Neuronal stem cell (in vitro differentiated cells): ENCODE measurements at regions not wholly inside any gene's neighbourhood (a gene's known extent, or its start where the extent isn't known, plus 50 kb on each side); places are given as distances from the start of the nearest gene placed in this dataset.
"Not testable (repeated sequence)": the region's sequence is repeated elsewhere in the genome, so short reads cannot be mapped to it uniquely, and the experiment has no call there.

Source experiments
- DNase-seq: peaks from one replicate; pipeline ENCODE4 v3.0.0-alpha.2; 2013; ENCODE audit warnings: low spot score
- H2AFZ ChIP-seq: one replicate; pipeline ENCODE4 v1.6.1; 2013; ENCODE audit warnings: mild to moderate bottlenecking, low read length, inconsistent platforms
- H2AK5ac ChIP-seq: 2 replicates; pipeline ENCODE4 v1.6.1; 2013; ENCODE audit warnings: low read depth, mild to moderate bottlenecking, inconsistent platforms, low read length, moderate library complexity, mixed read lengths
- H2BK120ac ChIP-seq: 2 replicates; pipeline ENCODE4 v1.6.1; 2013; ENCODE audit warnings: low read depth, mild to moderate bottlenecking, inconsistent platforms, low read length, moderate library complexity, mixed read lengths
- H2BK12ac ChIP-seq: one replicate; pipeline ENCODE4 v1.6.1; 2013; ENCODE audit warnings: low read length, inconsistent platforms
- H2BK15ac ChIP-seq: 2 replicates; pipeline ENCODE4 v1.6.1; 2013; ENCODE audit warnings: mild to moderate bottlenecking, low read length, inconsistent platforms, mixed read lengths
- H2BK5ac ChIP-seq: one replicate; pipeline ENCODE4 v1.6.1; 2013; ENCODE audit warnings: inconsistent platforms, mild to moderate bottlenecking, low read length, moderate library complexity
- H3K14ac ChIP-seq: one replicate; pipeline ENCODE4 v1.6.1; 2013; ENCODE audit warnings: low read length, inconsistent platforms
- H3K18ac ChIP-seq: 2 replicates; pipeline ENCODE4 v1.6.1; 2013; ENCODE audit warnings: low read length, inconsistent platforms
- H3K23ac ChIP-seq: 2 replicates; pipeline ENCODE4 v1.6.1; 2013; ENCODE audit warnings: low read depth, mild to moderate bottlenecking, mixed read lengths, low read length, inconsistent platforms; ENCODE audit not compliant: poor library complexity
- H3K27ac ChIP-seq: replicated peaks from 3 replicates; pipeline ENCODE4 v1.5.1; 2013; ENCODE audit warnings: low read length, inconsistent platforms
- H3K27me3 ChIP-seq, 3 experiments: 2 replicates each; pipeline ENCODE4 v1.6.1; 2013; ENCODE audit warnings: low read length in 3 of 3, mild to moderate bottlenecking in 2 of 3, inconsistent platforms in 1 of 3, low read depth in 1 of 3, mixed read lengths in 1 of 3, moderate library complexity in 1 of 3; ENCODE audit not compliant: control insufficient read depth in 3 of 3, insufficient read depth in 3 of 3
- H3K36me3 ChIP-seq, 2 donors: replicated peaks in 1 of 2; 2 replicates each; pipeline ENCODE4 v1.6.1; 2013; ENCODE audit warnings: low read length in 2 of 2; ENCODE audit not compliant: control insufficient read depth in 2 of 2, insufficient read depth in 2 of 2
- H3K4ac ChIP-seq: 2 replicates; pipeline ENCODE4 v1.6.1; 2013; ENCODE audit warnings: inconsistent platforms, mild to moderate bottlenecking, low read length, moderate library complexity
- H3K4me1 ChIP-seq, 2 donors: 1 replicate in 1 of 2; 2 replicates in 1 of 2; pipeline ENCODE4 v1.6.1; 2013; ENCODE audit warnings: low read length in 2 of 2, low read depth in 1 of 2; ENCODE audit not compliant: control insufficient read depth in 2 of 2, insufficient read depth in 1 of 2
- H3K4me2 ChIP-seq: one replicate; pipeline ENCODE4 v1.6.1; 2013; ENCODE audit warnings: mild to moderate bottlenecking, low read length, inconsistent platforms; ENCODE audit not compliant: insufficient read depth, poor library complexity, severe bottlenecking
- H3K4me3 ChIP-seq, 2 donors: 2 replicates each; pipeline ENCODE4 v1.5.1; 2013; ENCODE audit warnings: low read length in 2 of 2, mild to moderate bottlenecking in 2 of 2, inconsistent platforms in 1 of 2, moderate library complexity in 1 of 2
- H3K79me1 ChIP-seq: one replicate; pipeline ENCODE4 v1.6.1; 2013; ENCODE audit warnings: low read depth, mild to moderate bottlenecking, inconsistent platforms, low read length, moderate library complexity
- H3K9ac ChIP-seq: one replicate; pipeline ENCODE4 v1.6.1; 2013; ENCODE audit warnings: mild to moderate bottlenecking, low read depth, low read length, inconsistent platforms; ENCODE audit not compliant: poor library complexity
- H3K9me3 ChIP-seq, 2 donors: replicated peaks in 1 of 2; 2 replicates each; pipeline versions ENCODE3 to v1.6.1; 2013; ENCODE audit warnings: low read length in 2 of 2, mild to moderate bottlenecking in 2 of 2, inconsistent platforms in 1 of 2, low read depth in 1 of 2, mixed read lengths in 1 of 2, moderate library complexity in 1 of 2; ENCODE audit not compliant: control insufficient read depth in 2 of 2, insufficient read depth in 1 of 2
- H4K8ac ChIP-seq: one replicate; pipeline ENCODE4 v1.6.1; 2013; ENCODE audit warnings: low read depth, mild to moderate bottlenecking, inconsistent platforms, low read length, moderate library complexity
- H4K91ac ChIP-seq: one replicate; pipeline ENCODE4 v1.6.1; 2013; ENCODE audit warnings: low read length, low read depth, mild to moderate bottlenecking, inconsistent platforms; ENCODE audit not compliant: poor library complexity
- WGBS, 2 donors: extraction: QIAGEN DNeasy Blood & Tissue Kit; methylation state at CpG; one replicate each; pipeline ENCODE4 v1.1.7; 2013; ENCODE audit warnings: missing lambda C conversion rate in 2 of 2, mixed read lengths in 1 of 2; ENCODE audit not compliant: insufficient read length in 2 of 2, insufficient replicate concordance in 1 of 2; ENCODE audit errors: extremely low coverage in 2 of 2; 5-methylcytosine and 5-hydroxymethylcytosine counted together

DNA sequence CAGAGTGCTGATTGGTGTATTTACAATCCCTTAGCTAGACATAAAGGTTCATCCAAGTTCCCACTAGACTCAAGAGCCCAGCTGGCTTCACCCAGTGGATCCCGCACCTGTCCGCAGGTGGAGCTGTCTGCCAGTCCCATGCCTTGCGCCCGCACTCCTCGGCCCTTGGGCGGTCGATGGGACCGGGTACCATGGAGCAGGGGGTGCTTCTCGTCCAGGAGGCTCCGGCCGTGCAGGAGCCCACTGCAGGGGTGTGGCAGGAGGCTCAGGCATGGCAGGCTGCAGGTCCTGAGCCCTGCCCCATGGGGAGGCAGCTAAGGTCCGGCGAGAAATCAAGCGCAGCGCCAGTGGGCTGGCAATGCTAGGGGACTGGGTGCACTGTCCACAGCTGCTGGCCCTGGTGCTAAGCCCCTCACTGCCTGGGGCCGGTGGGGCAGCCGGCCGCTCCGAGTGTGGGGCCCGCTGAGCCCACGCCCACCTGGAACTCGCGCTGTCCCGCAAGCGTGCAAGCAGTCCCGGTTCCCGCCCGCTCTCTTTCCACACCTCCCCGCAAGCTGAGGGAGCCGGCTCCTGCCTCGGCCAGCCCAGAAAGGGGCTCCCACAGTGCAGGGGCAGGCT, 1206.3 kb downstream of the OTOL1 start:
- no peak overlapping the region for H2BK15ac ChIP-seq
- no peak overlapping the region for H3K4me3 ChIP-seq
- no peak overlapping the region for H4K8ac ChIP-seq
- H3K9ac ChIP-seq, result no peak overlapping the region
- H2BK120ac ChIP-seq, result no peak overlapping the region
- H3K27me3 ChIP-seq, result no peaks in the 10 kb centered on the region
- H2AK5ac ChIP-seq, result no peak overlapping the region
- H3K27ac ChIP-seq, result no peak overlapping the region
- WGBS, 2 donors, result no CpG with 5 or more reads among the region's 31 CpGs
- H2AFZ ChIP-seq, result no peak overlapping the region
- H3K18ac ChIP-seq, result no peak overlapping the region
- no peak for DNase-seq
- H4K91ac ChIP-seq, result no peak overlapping the region
- peak overlapping the region; percentile 82 for H3K14ac ChIP-seq
- no peak overlapping the region for H3K4me2 ChIP-seq
- H3K79me1 ChIP-seq, result no peaks in the 10 kb centered on the region
- no peak overlapping the region for H3K23ac ChIP-seq
- no peak overlapping the region for H2BK12ac ChIP-seq
- no peaks in the 10 kb centered on the region for H3K36me3 ChIP-seq
- no peak overlapping the region for H3K4ac ChIP-seq
- H3K9me3 ChIP-seq, result no peaks in the 10 kb centered on the region
- peaks cover 0 to 7% of the 10 kb centered on the region in 2 donors for H3K4me1 ChIP-seq
- no peak overlapping the region for H2BK5ac ChIP-seq

GRCh38 chr3:162704238-162704637, 1207.6 kb downstream of the OTOL1 start:
- Histone ChIP-seq H3K27me3 (no peaks in the 10 kb centered on the region), H2BK12ac (no peak overlapping the region), H4K91ac (no peak overlapping the region), H3K14ac (no peak overlapping the region), H3K36me3 (no peaks in the 10 kb centered on the region), H3K27ac (no peak overlapping the region), H2AFZ (peak overlapping the region; percentile 56), H3K4me2 (no peak overlapping the region), H2BK5ac (no peak overlapping the region), H3K9me3 (no peaks in the 10 kb centered on the region), H3K79me1 (no peaks in the 10 kb centered on the region), H3K18ac (no peak overlapping the region), H3K4ac (no peak overlapping the region), H3K9ac (no peak overlapping the region), H4K8ac (no peak overlapping the region), H2BK15ac (no peak overlapping the region), H2BK120ac (no peak overlapping the region), H2AK5ac (no peak overlapping the region), H3K4me3 (no peak overlapping the region), H3K23ac (no peak overlapping the region), H3K4me1 (peaks cover 0 to 7% of the 10 kb centered on the region in 2 donors)
- no CpG with 5 or more reads among the region's 1 CpG for WGBS, 2 donors
- DNase-seq, result no peak

DNA sequence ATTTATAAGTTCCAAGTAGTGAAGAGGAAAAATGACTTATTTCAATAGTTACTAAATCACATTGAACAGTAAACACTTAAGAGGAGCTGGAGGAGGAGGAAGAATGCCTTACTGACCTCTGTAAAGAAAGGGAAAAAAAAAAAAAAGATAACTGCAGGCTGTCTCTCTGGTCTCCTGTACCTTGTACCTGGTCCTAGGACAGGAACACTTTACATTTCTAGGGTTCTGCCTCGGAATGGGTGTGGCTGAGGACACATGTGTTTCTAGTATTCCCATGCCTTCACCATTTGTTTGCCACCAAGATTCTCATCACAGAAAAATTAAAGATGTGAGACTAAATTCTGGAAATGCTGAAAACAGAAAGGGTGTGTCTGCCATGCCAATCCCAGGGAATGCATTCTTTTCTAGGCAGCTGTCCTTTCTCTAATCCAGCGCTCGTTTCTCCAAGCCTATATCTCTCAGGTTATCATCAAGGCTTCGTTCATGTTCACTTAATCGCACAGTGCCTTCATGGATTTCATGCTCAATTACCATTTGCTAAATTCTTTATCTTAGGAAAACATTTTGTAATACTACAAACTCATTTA, 1208.3 kb downstream of the OTOL1 start:
- Histone ChIP-seq H3K18ac (no peak overlapping the region), H2BK12ac (no peak overlapping the region), H4K8ac (no peak overlapping the region), H2BK15ac (no peak overlapping the region), H3K14ac (no peak overlapping the region), H3K9me3 (no peaks in the 10 kb centered on the region), H2AK5ac (no peak overlapping the region), H3K36me3 (no peaks in the 10 kb centered on the region), H3K23ac (no peak overlapping the region), H3K4ac (no peak overlapping the region), H3K27ac (no peak overlapping the region), H2AFZ (peak overlapping the region; percentile 56), H2BK120ac (no peak overlapping the region), H3K27me3 (no peaks in the 10 kb centered on the region), H3K4me3 (no peak overlapping the region), H4K91ac (no peak overlapping the region), H2BK5ac (no peak overlapping the region), H3K4me2 (no peak overlapping the region), H3K79me1 (no peaks in the 10 kb centered on the region), H3K9ac (no peak overlapping the region), H3K4me1 (peaks cover 0 to 7% of the 10 kb centered on the region in 2 donors)
- DNase-seq, result no peak
- WGBS, 2 donors, result no CpG with 5 or more reads among the region's 5 CpGs

- H3K9me3 ChIP-seq, H3K36me3 ChIP-seq, H3K4me1 ChIP-seq, H3K14ac ChIP-seq, H3K27me3 ChIP-seq, H2AK5ac ChIP-seq, H3K27ac ChIP-seq, H3K4me2 ChIP-seq, H4K91ac ChIP-seq, H2BK15ac ChIP-seq, H4K8ac ChIP-seq, H3K23ac ChIP-seq, H3K9ac ChIP-seq, H3K4me3 ChIP-seq, H3K4ac ChIP-seq, H2BK120ac ChIP-seq, DNase-seq, H2BK5ac ChIP-seq, H2BK12ac ChIP-seq, H2AFZ ChIP-seq, H3K18ac ChIP-seq, H3K79me1 ChIP-seq: not testable (repeated sequence)
- no CpG with 5 or more reads among the region's 2 CpGs for WGBS, 2 donors
Measured at GRCh38 chr3:162708394-162708793, 1211.8 kb downstream of the OTOL1 start.
